ENCODE measurements at regions not wholly inside any gene's neighbourhood (a gene's known extent, or its start where the extent isn't known, plus 50 kb on each side); places are given as distances from the start of the nearest gene placed in this dataset.

GRCh38 chr2:139854769-139855483 lies 1074.7 kb upstream of the NXPH2 start:
- Mint-ChIP-seq H3K4me1 (no peaks in the 10 kb centered on the region), H3K4me3 (no peak overlapping the region), H3K36me3 (no peaks in the 10 kb centered on the region), H3K9me3 (no peaks in the 10 kb centered on the region), H3K27me3 (no peaks in the 10 kb centered on the region), H3K27ac (no peak overlapping the region)
- ATAC-seq: no peak

GRCh38 chr2:139850254-139850890 lies 1070.2 kb upstream of the NXPH2 start:
- ATAC-seq: no peak

GRCh38 chr2:139836769-139837168 lies 1056.6 kb upstream of the NXPH2 start:
- Mint-ChIP-seq H3K36me3 (no peaks in the 10 kb centered on the region), H3K9me3 (peaks cover 21% of the 10 kb centered on the region), H3K27ac (no peak overlapping the region), H3K4me1 (no peaks in the 10 kb centered on the region), H3K27me3 (no peaks in the 10 kb centered on the region), H3K4me3 (no peak overlapping the region)
- ATAC-seq: no peak

More at GRCh38 chr2:139850254-139850890, 1070.2 kb upstream of the NXPH2 start:
- H3K27me3 Mint-ChIP-seq: no peaks in the 10 kb centered on the region
- H3K9me3 Mint-ChIP-seq: no peaks in the 10 kb centered on the region
- no peaks in the 10 kb centered on the region for H3K4me1 Mint-ChIP-seq
- no peaks in the 10 kb centered on the region for H3K36me3 Mint-ChIP-seq
- no peak overlapping the region for H3K27ac Mint-ChIP-seq
- H3K4me3 Mint-ChIP-seq: no peak overlapping the region

- Mint-ChIP-seq H3K27me3 (no peaks in the 10 kb centered on the region), H3K4me1 (no peaks in the 10 kb centered on the region), H3K27ac (no peak overlapping the region), H3K36me3 (no peaks in the 10 kb centered on the region), H3K9me3 (peaks cover 12% of the 10 kb centered on the region), H3K4me3 (no peak overlapping the region)
- ATAC-seq: no peak
Measured at GRCh38 chr2:139835101-139835500, 1054.9 kb upstream of the NXPH2 start.

- H3K9me3 Mint-ChIP-seq: peaks cover under 1% of the 10 kb centered on the region
- no peaks in the 10 kb centered on the region for H3K4me1 Mint-ChIP-seq
- H3K4me3 Mint-ChIP-seq: no peak overlapping the region
- no peak overlapping the region for H3K27ac Mint-ChIP-seq
- no peaks in the 10 kb centered on the region for H3K27me3 Mint-ChIP-seq
- ATAC-seq: no peak
- no peaks in the 10 kb centered on the region for H3K36me3 Mint-ChIP-seq
Measured at GRCh38 chr2:139828011-139828410, 1047.8 kb upstream of the NXPH2 start.

- H3K4me1 Mint-ChIP-seq: no peaks in the 10 kb centered on the region
- no peaks in the 10 kb centered on the region for H3K36me3 Mint-ChIP-seq
- H3K9me3 Mint-ChIP-seq: peaks cover 7% of the 10 kb centered on the region
- ATAC-seq: no peak
- no peak overlapping the region for H3K4me3 Mint-ChIP-seq
- H3K27me3 Mint-ChIP-seq: no peaks in the 10 kb centered on the region
- no peak overlapping the region for H3K27ac Mint-ChIP-seq
Measured at GRCh38 chr2:139825726-139826125, 1045.5 kb upstream of the NXPH2 start.

- no peaks in the 10 kb centered on the region for H3K27me3 Mint-ChIP-seq
- no peaks in the 10 kb centered on the region for H3K4me1 Mint-ChIP-seq
- ATAC-seq: no peak
- no peak overlapping the region for H3K4me3 Mint-ChIP-seq
- H3K27ac Mint-ChIP-seq: no peak overlapping the region
- peaks cover 11% of the 10 kb centered on the region for H3K9me3 Mint-ChIP-seq
- H3K36me3 Mint-ChIP-seq: no peaks in the 10 kb centered on the region
Measured at GRCh38 chr2:139819273-139819796, 1039.1 kb upstream of the NXPH2 start.

GRCh38 chr2:139814458-139814857 lies 1034.3 kb upstream of the NXPH2 start:
- H3K4me3 Mint-ChIP-seq: no peak overlapping the region
- no peak overlapping the region for H3K27ac Mint-ChIP-seq
- H3K27me3 Mint-ChIP-seq: no peaks in the 10 kb centered on the region
- peaks cover 2% of the 10 kb centered on the region for H3K9me3 Mint-ChIP-seq
- H3K36me3 Mint-ChIP-seq: no peaks in the 10 kb centered on the region
- no peak for ATAC-seq
- no peaks in the 10 kb centered on the region for H3K4me1 Mint-ChIP-seq

GRCh38 chr2:139813340-139813739 lies 1033.2 kb upstream of the NXPH2 start:
- no peak for ATAC-seq
- Mint-ChIP-seq H3K4me1 (no peaks in the 10 kb centered on the region), H3K27me3 (no peaks in the 10 kb centered on the region), H3K4me3 (no peak overlapping the region), H3K27ac (no peak overlapping the region), H3K36me3 (no peaks in the 10 kb centered on the region), H3K9me3 (no peaks in the 10 kb centered on the region)

GRCh38 chr2:139805441-139805840 lies 1025.3 kb upstream of the NXPH2 start:
- H3K27ac Mint-ChIP-seq: no peak overlapping the region
- peaks cover 9% of the 10 kb centered on the region for H3K9me3 Mint-ChIP-seq
- ATAC-seq: no peak
- H3K4me1 Mint-ChIP-seq: no peaks in the 10 kb centered on the region
- H3K4me3 Mint-ChIP-seq: no peak overlapping the region
- H3K36me3 Mint-ChIP-seq: no peaks in the 10 kb centered on the region
- H3K27me3 Mint-ChIP-seq: no peaks in the 10 kb centered on the region

- Mint-ChIP-seq H3K4me3 (no peak overlapping the region), H3K27ac (no peak overlapping the region), H3K9me3 (peaks cover 4% of the 10 kb centered on the region), H3K4me1 (no peaks in the 10 kb centered on the region), H3K27me3 (no peaks in the 10 kb centered on the region), H3K36me3 (no peaks in the 10 kb centered on the region)
- ATAC-seq: no peak
Measured at GRCh38 chr2:139798391-139798790, 1018.2 kb upstream of the NXPH2 start.

GRCh38 chr2:139790807-139791752 lies 1010.9 kb upstream of the NXPH2 start:
- peaks cover 7% of the 10 kb centered on the region for H3K9me3 Mint-ChIP-seq
- H3K36me3 Mint-ChIP-seq: no peaks in the 10 kb centered on the region
- no peaks in the 10 kb centered on the region for H3K27me3 Mint-ChIP-seq
- ATAC-seq: no peak
- H3K27ac Mint-ChIP-seq: no peak overlapping the region
- H3K4me1 Mint-ChIP-seq: no peaks in the 10 kb centered on the region
- no peak overlapping the region for H3K4me3 Mint-ChIP-seq

GRCh38 chr2:139790136-139790535 lies 1009.9 kb upstream of the NXPH2 start:
- Mint-ChIP-seq H3K4me3 (no peak overlapping the region), H3K27me3 (no peaks in the 10 kb centered on the region), H3K36me3 (no peaks in the 10 kb centered on the region), H3K9me3 (peaks cover 6% of the 10 kb centered on the region), H3K4me1 (no peaks in the 10 kb centered on the region), H3K27ac (no peak overlapping the region)
- ATAC-seq: no peak

GRCh38 chr2:139778732-139779131 lies 998.5 kb upstream of the NXPH2 start:
- Mint-ChIP-seq H3K4me1 (no peaks in the 10 kb centered on the region), H3K36me3 (no peaks in the 10 kb centered on the region), H3K4me3 (no peak overlapping the region), H3K27me3 (no peaks in the 10 kb centered on the region), H3K27ac (no peak overlapping the region), H3K9me3 (peaks cover 6% of the 10 kb centered on the region)
- ATAC-seq: no peak

GRCh38 chr2:139773720-139774277 lies 993.6 kb upstream of the NXPH2 start:
- ATAC-seq: no peak
- Mint-ChIP-seq H3K4me1 (no peaks in the 10 kb centered on the region), H3K36me3 (no peaks in the 10 kb centered on the region), H3K4me3 (no peak overlapping the region), H3K27ac (no peak overlapping the region), H3K27me3 (no peaks in the 10 kb centered on the region), H3K9me3 (peaks cover 4% of the 10 kb centered on the region)
